ENCODE measurements at regions not wholly inside any gene's neighbourhood (a gene's known extent, or its start where the extent isn't known, plus 50 kb on each side); places are given as distances from the start of the nearest gene placed in this dataset.
"Not testable (repeated sequence)": the region's sequence is repeated elsewhere in the genome, so short reads cannot be mapped to it uniquely, and the experiment has no call there.

DNA sequence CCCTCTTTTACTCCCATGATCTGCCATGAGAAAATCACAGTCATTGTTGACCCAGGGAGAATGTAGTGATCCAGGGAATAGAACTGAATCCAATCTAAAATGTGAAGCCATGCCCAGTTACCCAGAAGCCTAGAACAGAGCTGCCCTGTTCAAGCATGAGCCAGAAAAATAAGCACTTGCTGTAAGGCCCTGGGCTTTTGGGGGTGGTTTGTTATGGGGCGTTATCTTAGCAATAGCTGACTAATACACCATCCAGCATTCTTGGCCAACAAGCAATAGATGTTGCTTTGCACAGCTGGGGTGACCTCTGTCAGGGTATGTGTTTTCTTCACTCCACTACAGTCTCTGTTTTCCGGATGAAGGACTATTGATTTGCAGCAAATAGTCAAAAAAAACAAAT, 120.4 kb downstream of the ZFP64 start:
- no peaks in the 10 kb centered on the region for H3K27me3 Mint-ChIP-seq (ENCODE audit: unreplicated experiment)
- H3K9me3 Mint-ChIP-seq (ENCODE audit: unreplicated experiment), result no peaks in the 10 kb centered on the region
- no peak for DNase-seq
- TF ChIP-seq, protein P1, sequence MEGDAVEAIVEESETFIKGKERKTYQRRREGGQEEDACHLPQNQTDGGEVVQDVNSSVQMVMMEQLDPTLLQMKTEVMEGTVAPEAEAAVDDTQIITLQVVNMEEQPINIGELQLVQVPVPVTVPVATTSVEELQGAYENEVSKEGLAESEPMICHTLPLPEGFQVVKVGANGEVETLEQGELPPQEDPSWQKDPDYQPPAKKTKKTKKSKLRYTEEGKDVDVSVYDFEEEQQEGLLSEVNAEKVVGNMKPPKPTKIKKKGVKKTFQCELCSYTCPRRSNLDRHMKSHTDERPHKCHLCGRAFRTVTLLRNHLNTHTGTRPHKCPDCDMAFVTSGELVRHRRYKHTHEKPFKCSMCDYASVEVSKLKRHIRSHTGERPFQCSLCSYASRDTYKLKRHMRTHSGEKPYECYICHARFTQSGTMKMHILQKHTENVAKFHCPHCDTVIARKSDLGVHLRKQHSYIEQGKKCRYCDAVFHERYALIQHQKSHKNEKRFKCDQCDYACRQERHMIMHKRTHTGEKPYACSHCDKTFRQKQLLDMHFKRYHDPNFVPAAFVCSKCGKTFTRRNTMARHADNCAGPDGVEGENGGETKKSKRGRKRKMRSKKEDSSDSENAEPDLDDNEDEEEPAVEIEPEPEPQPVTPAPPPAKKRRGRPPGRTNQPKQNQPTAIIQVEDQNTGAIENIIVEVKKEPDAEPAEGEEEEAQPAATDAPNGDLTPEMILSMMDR (IDR thresholded peaks at IDR 0.05; ENCODE audit: partially characterized antibody, unreplicated experiment), result no peak
- H3K4me1 Mint-ChIP-seq (ENCODE audit: low read depth, unreplicated experiment), result no peaks in the 10 kb centered on the region
- H3K36me3 Mint-ChIP-seq (ENCODE audit: unreplicated experiment), result no peaks in the 10 kb centered on the region
- H3K4me3 Mint-ChIP-seq (ENCODE audit: unreplicated experiment), result no peak overlapping the region
- no peak overlapping the region for H3K27ac Mint-ChIP-seq (ENCODE audit: unreplicated experiment)

DNA sequence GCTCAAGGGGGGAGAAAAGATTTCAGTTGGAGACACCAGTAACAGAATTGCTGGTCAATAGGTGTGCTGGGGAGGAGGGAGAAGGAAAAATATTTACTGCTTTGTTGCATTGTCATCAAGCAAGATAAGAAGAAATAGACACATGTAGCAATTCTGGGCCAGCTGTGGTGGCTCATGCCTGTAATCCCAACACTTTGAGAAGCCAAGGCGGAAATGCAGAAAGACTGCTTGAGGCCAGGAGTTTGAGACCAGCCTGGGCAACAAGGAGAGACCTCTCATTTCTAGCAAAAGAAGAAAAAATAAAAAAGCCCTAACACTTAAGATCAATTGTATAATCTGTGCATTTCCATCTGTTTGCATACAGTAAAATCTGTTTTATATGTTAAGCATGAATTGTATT, 126.6 kb downstream of the ZFP64 start:
- Mint-ChIP-seq H3K36me3 (ENCODE audit: unreplicated experiment) (peaks cover 5% of the 10 kb centered on the region), H3K9me3 (ENCODE audit: unreplicated experiment) (no peaks in the 10 kb centered on the region), H3K27me3 (ENCODE audit: unreplicated experiment) (no peaks in the 10 kb centered on the region), H3K27ac (ENCODE audit: unreplicated experiment) (no peak overlapping the region), H3K4me3 (ENCODE audit: unreplicated experiment) (no peak overlapping the region), H3K4me1 (ENCODE audit: low read depth, unreplicated experiment) (no peaks in the 10 kb centered on the region)
- TF ChIP-seq, protein P1 (IDR thresholded peaks at IDR 0.05; ENCODE audit: partially characterized antibody, unreplicated experiment), result no peak
- no peak for DNase-seq

DNA sequence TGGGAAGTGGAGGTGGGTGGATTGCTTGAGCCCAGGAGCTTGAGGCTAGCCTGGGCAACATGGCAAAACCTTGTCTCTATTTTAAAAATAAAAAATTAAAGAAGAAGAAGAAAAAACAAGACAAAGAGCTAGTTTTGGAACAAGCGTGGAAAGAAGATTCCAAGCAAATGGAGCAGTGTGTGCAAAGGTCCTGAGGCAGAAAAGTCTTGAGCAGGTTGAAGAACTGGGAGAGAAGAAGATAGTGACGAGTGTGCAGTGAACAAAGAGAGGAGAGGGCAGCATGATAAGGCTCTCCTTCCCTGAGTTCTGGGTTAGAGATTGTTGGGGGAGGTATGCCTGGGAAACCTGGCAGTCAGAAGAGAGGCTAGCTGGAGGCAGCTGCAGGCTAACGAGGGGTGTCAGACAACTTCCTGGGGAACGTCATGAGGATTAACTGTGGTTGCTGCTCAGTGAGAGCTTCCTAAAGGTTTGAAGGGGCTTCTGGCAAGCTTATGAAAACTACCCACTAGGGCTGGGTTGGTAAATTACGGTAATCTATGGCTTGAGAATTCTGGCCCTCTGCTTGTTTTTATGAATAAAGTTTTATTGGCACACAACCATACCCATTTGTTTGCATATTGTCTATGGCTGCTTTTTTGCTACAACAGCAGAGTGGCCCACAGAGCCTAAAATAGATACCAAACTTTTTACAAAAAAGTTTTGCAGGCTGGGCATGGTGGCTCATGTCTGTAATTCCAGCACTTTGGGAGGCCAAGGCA, 128.9 kb downstream of the ZFP64 start:
- Mint-ChIP-seq H3K4me1 (ENCODE audit: low read depth, unreplicated experiment) (no peaks in the 10 kb centered on the region), H3K27me3 (ENCODE audit: unreplicated experiment) (no peaks in the 10 kb centered on the region), H3K36me3 (ENCODE audit: unreplicated experiment) (peaks cover 5% of the 10 kb centered on the region), H3K27ac (ENCODE audit: unreplicated experiment) (no peak overlapping the region), H3K9me3 (ENCODE audit: unreplicated experiment) (no peaks in the 10 kb centered on the region), H3K4me3 (ENCODE audit: unreplicated experiment) (no peak overlapping the region)
- no peak for DNase-seq
- TF ChIP-seq, protein P1 (IDR thresholded peaks at IDR 0.05; ENCODE audit: partially characterized antibody, unreplicated experiment), result no peak

DNA sequence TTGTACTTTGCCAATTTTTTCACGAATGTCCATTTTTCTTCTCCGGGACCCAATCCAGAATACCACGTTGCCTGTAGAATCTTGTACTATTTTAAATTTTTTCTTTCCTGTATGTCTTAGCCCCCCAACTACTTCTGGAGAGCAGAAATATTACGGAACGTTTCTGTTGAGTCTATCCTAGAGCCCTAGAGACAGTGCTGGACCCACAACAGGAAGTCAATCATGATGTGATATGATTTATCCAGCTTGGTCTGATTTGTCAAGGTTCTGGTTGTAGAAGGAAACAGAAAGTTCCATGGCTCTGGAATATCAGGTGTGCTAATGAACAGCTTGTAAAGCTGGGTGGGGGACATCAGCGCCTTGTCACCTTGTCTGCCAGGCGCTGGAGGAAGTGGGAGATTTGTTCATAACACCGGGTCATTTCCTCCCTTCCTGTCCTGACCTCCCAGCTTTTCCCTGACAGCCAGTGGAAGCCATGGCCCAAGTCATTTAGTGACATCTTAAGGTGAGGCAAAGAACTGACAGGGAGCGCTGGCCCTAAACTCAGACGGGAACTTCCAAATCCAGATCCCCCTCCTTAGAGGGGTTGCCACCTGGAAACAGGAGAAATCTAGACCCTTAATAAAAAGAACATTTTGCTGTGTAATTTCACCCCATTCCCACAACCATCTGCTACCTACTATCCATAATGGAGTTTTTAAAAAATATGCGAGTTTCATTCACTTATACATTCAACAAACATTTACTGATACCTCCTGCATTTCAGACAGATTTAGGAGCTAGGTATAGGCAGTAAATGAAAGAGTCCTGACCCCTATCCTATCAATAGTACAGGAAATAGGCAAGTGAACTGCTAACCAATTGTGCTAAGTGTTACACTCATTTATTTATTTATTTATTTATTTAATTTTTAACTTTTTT, 130.5 kb downstream of the ZFP64 start:
- no peak overlapping the region for H3K4me3 Mint-ChIP-seq (ENCODE audit: unreplicated experiment)
- DNase-seq, result no peak
- TF ChIP-seq, protein P1 (IDR thresholded peaks at IDR 0.05; ENCODE audit: partially characterized antibody, unreplicated experiment), result no peak
- H3K27ac Mint-ChIP-seq (ENCODE audit: unreplicated experiment), result no peak overlapping the region
- peaks cover 14% of the 10 kb centered on the region for H3K36me3 Mint-ChIP-seq (ENCODE audit: unreplicated experiment)
- no peaks in the 10 kb centered on the region for H3K9me3 Mint-ChIP-seq (ENCODE audit: unreplicated experiment)
- no peaks in the 10 kb centered on the region for H3K4me1 Mint-ChIP-seq (ENCODE audit: low read depth, unreplicated experiment)
- H3K27me3 Mint-ChIP-seq (ENCODE audit: unreplicated experiment), result no peaks in the 10 kb centered on the region

DNA sequence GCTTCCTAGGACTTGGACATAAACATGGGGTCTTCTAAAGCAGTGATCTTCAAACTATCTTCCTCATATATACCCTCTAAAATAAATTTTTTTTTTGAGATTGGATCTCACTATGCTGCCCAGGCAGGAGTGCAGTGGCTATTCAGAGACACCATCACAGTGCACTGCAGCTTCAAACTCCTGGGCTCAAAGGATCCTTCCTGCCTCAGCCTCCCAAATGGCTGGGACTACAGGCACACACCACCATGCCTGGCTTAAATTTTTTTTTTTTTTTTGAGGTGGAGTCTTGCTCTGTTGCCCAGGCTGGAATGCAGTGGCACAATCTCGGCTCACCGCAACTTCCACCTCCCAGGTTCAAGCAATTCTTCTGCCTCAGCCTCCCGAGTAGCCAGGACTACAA, 134.4 kb downstream of the ZFP64 start:
- H3K9me3 Mint-ChIP-seq (ENCODE audit: unreplicated experiment); H3K4me3 Mint-ChIP-seq (ENCODE audit: unreplicated experiment); DNase-seq; H3K4me1 Mint-ChIP-seq (ENCODE audit: low read depth, unreplicated experiment); H3K27me3 Mint-ChIP-seq (ENCODE audit: unreplicated experiment); H3K27ac Mint-ChIP-seq (ENCODE audit: unreplicated experiment): not testable (repeated sequence)
- H3K36me3 Mint-ChIP-seq (ENCODE audit: unreplicated experiment), result peaks cover 14% of the 10 kb centered on the region

All from glutamatergic neuron (in vitro differentiated cells).